SK-N-MC (cell line): ENCODE measurements at regions not wholly inside any gene's neighbourhood (a gene's known extent, or its start where the extent isn't known, plus 50 kb on each side); places are given as distances from the start of the nearest gene placed in this dataset.

Experiments
- DNase-seq: peaks from one replicate; pipeline ENCODE4 v3.0.0-alpha.2; 2011; ENCODE audit warnings: low read depth, low spot score
- H3K27ac ChIP-seq: fragments of 200-600 bp; sonication (generic); 2 replicates; pipeline ENCODE4 v1.5.1; 2016; ENCODE audit warnings: mixed run types
- H3K36me3 ChIP-seq: fragments of 200-600 bp; sonication (generic); 2 replicates; pipeline ENCODE4 v1.6.1; 2017; ENCODE audit warnings: antibody characterized with exemption, low read length, mixed read lengths; ENCODE audit not compliant: insufficient read depth
- H3K4me3 ChIP-seq: fragments of 200-600 bp; sonication (generic); 2 replicates; pipeline ENCODE4 v1.5.1; 2016
- H3K9ac ChIP-seq: fragments of 200-600 bp; sonication (generic); 2 replicates; pipeline ENCODE4 v1.8.0; 2017; ENCODE audit warnings: mixed run types, mixed read lengths; ENCODE audit not compliant: insufficient read length
- H3K9me3 ChIP-seq: fragments of 200-600 bp; sonication (generic); 2 replicates; pipeline ENCODE4 v1.6.1; 2017; ENCODE audit warnings: low read depth, mild to moderate bottlenecking, antibody characterized with exemption, low read length, moderate library complexity, mixed read lengths
- EZH2 ChIP-seq: fragments of 200-600 bp; sonication (generic); IDR thresholded peaks from one replicate; pipeline ENCODE4 v1.6.1; 2017; ENCODE audit warnings: antibody characterized with exemption
- FOXP2 ChIP-seq: optimal IDR thresholded peaks from 2 replicates; pipeline ENCODE3; 2011; ENCODE audit warnings: mild to moderate bottlenecking, moderate library complexity; ENCODE audit not compliant: insufficient read depth; ENCODE audit errors: extremely low read length, control extremely low read depth
- POLR2AphosphoS5 ChIP-seq: IDR thresholded peaks from 2 replicates; pipeline ENCODE4 v1.6.1; 2012; ENCODE audit warnings: mild to moderate bottlenecking, low read depth, low read length, borderline replicate concordance

- no peak overlapping the region for H3K9ac ChIP-seq
- no peak for DNase-seq
- H3K4me3 ChIP-seq: no peak overlapping the region
- no peaks in the 10 kb centered on the region for H3K9me3 ChIP-seq
- TF ChIP-seq POLR2AphosphoS5 (no peak), FOXP2 (no peak), EZH2 (no peak)
- H3K36me3 ChIP-seq: no peaks in the 10 kb centered on the region
- H3K27ac ChIP-seq: no peak overlapping the region
Measured at GRCh38 chr15:101544613-101544945, 55.1 kb upstream of the PCSK6 start.

- Histone ChIP-seq H3K36me3 (no peaks in the 10 kb centered on the region), H3K27ac (no peak overlapping the region), H3K9me3 (no peaks in the 10 kb centered on the region), H3K4me3 (no peak overlapping the region), H3K9ac (no peak overlapping the region)
- no peak for TF ChIP-seq EZH2
- TF ChIP-seq POLR2AphosphoS5: no peak
- TF ChIP-seq FOXP2: no peak
- DNase-seq: no peak
Measured at GRCh38 chr15:101543926-101544612, 54.6 kb upstream of the PCSK6 start.

GRCh38 chr15:101543431-101543830, 53.9 kb upstream of the PCSK6 start:
- no peaks in the 10 kb centered on the region for H3K9me3 ChIP-seq
- H3K27ac ChIP-seq: no peak overlapping the region
- H3K9ac ChIP-seq: no peak overlapping the region
- no peak overlapping the region for H3K4me3 ChIP-seq
- no peak for DNase-seq
- H3K36me3 ChIP-seq: no peaks in the 10 kb centered on the region
- TF ChIP-seq EZH2 (no peak), FOXP2 (no peak), POLR2AphosphoS5 (no peak)

GRCh38 chr15:101543026-101543390, 53.5 kb upstream of the PCSK6 start:
- DNase-seq: no peak
- Histone ChIP-seq H3K36me3 (no peaks in the 10 kb centered on the region), H3K4me3 (no peak overlapping the region), H3K27ac (no peak overlapping the region), H3K9me3 (no peaks in the 10 kb centered on the region), H3K9ac (no peak overlapping the region)
- TF ChIP-seq POLR2AphosphoS5 (no peak), EZH2 (no peak), FOXP2 (no peak)

GRCh38 chr15:101542306-101543025, 53.0 kb upstream of the PCSK6 start:
- TF ChIP-seq POLR2AphosphoS5 (no peak), EZH2 (no peak), FOXP2 (no peak)
- Histone ChIP-seq H3K9me3 (no peaks in the 10 kb centered on the region), H3K36me3 (no peaks in the 10 kb centered on the region), H3K4me3 (no peak overlapping the region), H3K27ac (no peak overlapping the region), H3K9ac (no peak overlapping the region)
- DNase-seq: no peak

- Histone ChIP-seq H3K27ac (no peak overlapping the region), H3K9ac (no peak overlapping the region)
- TF ChIP-seq POLR2AphosphoS5 (no peak), FOXP2 (no peak), EZH2 (no peak)
Measured at GRCh38 chr15:101541501-101542292, 52.2 kb upstream of the PCSK6 start.

GRCh38 chr15:101540480-101541239, 51.2 kb upstream of the PCSK6 start:
- Histone ChIP-seq H3K4me3 (no peak overlapping the region), H3K9ac (no peak overlapping the region), H3K9me3 (no peaks in the 10 kb centered on the region), H3K27ac (no peak overlapping the region), H3K36me3 (no peaks in the 10 kb centered on the region)
- DNase-seq: no peak
- no peak for TF ChIP-seq EZH2
- no peak for TF ChIP-seq FOXP2
- TF ChIP-seq POLR2AphosphoS5: no peak

More at GRCh38 chr15:101541501-101542292, 52.2 kb upstream of the PCSK6 start:
- no peaks in the 10 kb centered on the region for H3K9me3 ChIP-seq
- H3K36me3 ChIP-seq: no peaks in the 10 kb centered on the region
- no peak for DNase-seq
- H3K4me3 ChIP-seq: no peak overlapping the region

- Histone ChIP-seq H3K4me3 (no peak overlapping the region), H3K9me3 (no peaks in the 10 kb centered on the region), H3K9ac (no peak overlapping the region), H3K27ac (no peak overlapping the region), H3K36me3 (no peaks in the 10 kb centered on the region)
- DNase-seq: no peak
- TF ChIP-seq POLR2AphosphoS5: no peak
Measured at GRCh38 chr15:101539930-101540329, 50.4 kb upstream of the PCSK6 start.
